Breast epithelium (tissue), 4 donors: ENCODE measurements at regions not wholly inside any gene's neighbourhood (a gene's known extent, or its start where the extent isn't known, plus 50 kb on each side); places are given as distances from the start of the nearest gene placed in this dataset.

ENCODE experiments used
- DNase-seq, 2 donors: peaks; one replicate each; pipeline ENCODE4 v3.0.0-alpha.2; 2019; ENCODE audit warnings: low spot score in 2 of 2
- H3K27ac ChIP-seq, 2 donors: fragments of 200-600 bp; sonication (generic) in 1 of 2; one replicate each; pipeline ENCODE4 v1.5.1; 2016 to 2019; ENCODE audit warnings: mild to moderate bottlenecking in 1 of 2
- H3K27me3 ChIP-seq, 2 donors: fragments of 200-600 bp; sonication (generic) in 1 of 2; one replicate each; pipeline versions ENCODE4 v1.5.1 to v1.6.0; 2017 to 2019; ENCODE audit warnings: control low read depth in 1 of 2, mild to moderate bottlenecking in 1 of 2
- H3K36me3 ChIP-seq: fragments of 200-600 bp; one replicate; pipeline ENCODE4 v1.5.1; 2019
- H3K4me1 ChIP-seq, 2 donors: fragments of 200-600 bp; sonication (generic); one replicate each; pipeline ENCODE4 v1.5.1; 2016 to 2019; ENCODE audit warnings: control low read depth in 1 of 2
- H3K4me3 ChIP-seq, 3 donors: fragments of 200-600 bp; sonication (generic); 1 replicate in 2 of 3; 2 replicates in 1 of 3; pipeline ENCODE4 v1.5.1; 2016 to 2019; ENCODE audit warnings: mild to moderate bottlenecking in 3 of 3, moderate library complexity in 2 of 3
- H3K9me3 ChIP-seq, 2 donors: fragments of 200-600 bp; sonication (generic) in 1 of 2; one replicate each; pipeline ENCODE4 v1.5.1; 2016 to 2019; ENCODE audit warnings: control low read depth in 1 of 2
- POLR2A ChIP-seq: fragments of 450-650 bp; IDR thresholded peaks from one replicate; pipeline ENCODE4 v1.6.1; 2016; ENCODE audit warnings: antibody characterized with exemption, mild to moderate bottlenecking, moderate library complexity
- POLR2AphosphoS5 ChIP-seq, 3 donors: sonication (generic); formaldehyde crosslinking; IDR thresholded peaks; one replicate each; pipeline ENCODE4 v1.6.1; 2017; ENCODE audit warnings: antibody characterized with exemption in 3 of 3
- intact Hi-C: fragments of 100-400 bp; cut with DNase I; formaldehyde crosslinking; loops from one replicate; pipeline ENCODE4 v1.15.1; 2023; ENCODE audit warnings: low total_unique reads
- TF ChIP-seq, protein P1 (sequence below), 3 donors: fragments of 450-650 bp; IDR thresholded peaks; one replicate each; pipeline ENCODE4 v1.5.1; 2016 to 2017; ENCODE audit warnings: antibody characterized with exemption in 3 of 3, mild to moderate bottlenecking in 3 of 3, moderate library complexity in 3 of 3

DNA sequence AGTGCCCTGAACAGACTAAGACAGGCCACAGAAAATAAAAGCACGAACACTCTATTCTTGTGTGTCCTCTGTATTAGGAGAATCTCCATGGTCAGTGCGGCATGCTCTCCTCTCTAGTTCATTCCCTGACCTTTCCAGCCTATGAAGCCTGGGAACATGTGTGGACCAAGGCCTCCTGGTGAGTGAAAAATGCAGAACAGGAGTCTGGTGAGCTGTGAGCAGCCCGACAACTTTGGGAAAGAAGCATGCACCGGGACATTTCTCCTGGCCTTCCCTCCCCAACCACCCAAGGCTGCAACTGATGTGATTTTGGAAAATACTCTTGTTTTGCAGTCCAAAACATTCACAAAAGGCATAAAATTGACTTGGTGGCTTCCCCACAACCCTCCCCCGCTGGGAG lies 878.3 kb upstream of the ID2 start:
- TF ChIP-seq POLR2A (no peak), POLR2AphosphoS5 (IDR thresholded peaks at IDR 0.05) (no peak)
- TF ChIP-seq, protein P1, sequence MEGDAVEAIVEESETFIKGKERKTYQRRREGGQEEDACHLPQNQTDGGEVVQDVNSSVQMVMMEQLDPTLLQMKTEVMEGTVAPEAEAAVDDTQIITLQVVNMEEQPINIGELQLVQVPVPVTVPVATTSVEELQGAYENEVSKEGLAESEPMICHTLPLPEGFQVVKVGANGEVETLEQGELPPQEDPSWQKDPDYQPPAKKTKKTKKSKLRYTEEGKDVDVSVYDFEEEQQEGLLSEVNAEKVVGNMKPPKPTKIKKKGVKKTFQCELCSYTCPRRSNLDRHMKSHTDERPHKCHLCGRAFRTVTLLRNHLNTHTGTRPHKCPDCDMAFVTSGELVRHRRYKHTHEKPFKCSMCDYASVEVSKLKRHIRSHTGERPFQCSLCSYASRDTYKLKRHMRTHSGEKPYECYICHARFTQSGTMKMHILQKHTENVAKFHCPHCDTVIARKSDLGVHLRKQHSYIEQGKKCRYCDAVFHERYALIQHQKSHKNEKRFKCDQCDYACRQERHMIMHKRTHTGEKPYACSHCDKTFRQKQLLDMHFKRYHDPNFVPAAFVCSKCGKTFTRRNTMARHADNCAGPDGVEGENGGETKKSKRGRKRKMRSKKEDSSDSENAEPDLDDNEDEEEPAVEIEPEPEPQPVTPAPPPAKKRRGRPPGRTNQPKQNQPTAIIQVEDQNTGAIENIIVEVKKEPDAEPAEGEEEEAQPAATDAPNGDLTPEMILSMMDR (IDR thresholded peaks at IDR 0.05) = no peak
- no peaks in the 10 kb centered on the region for H3K4me1 ChIP-seq
- no peaks in the 10 kb centered on the region for H3K36me3 ChIP-seq
- DNase-seq = no peak
- peaks cover 6 to 9% of the 10 kb centered on the region in 2 donors for H3K9me3 ChIP-seq
- H3K27ac ChIP-seq = no peak overlapping the region
- no peak overlapping the region for H3K4me3 ChIP-seq
- intact Hi-C loops = no loop called here
- no peaks in the 10 kb centered on the region for H3K27me3 ChIP-seq

DNA sequence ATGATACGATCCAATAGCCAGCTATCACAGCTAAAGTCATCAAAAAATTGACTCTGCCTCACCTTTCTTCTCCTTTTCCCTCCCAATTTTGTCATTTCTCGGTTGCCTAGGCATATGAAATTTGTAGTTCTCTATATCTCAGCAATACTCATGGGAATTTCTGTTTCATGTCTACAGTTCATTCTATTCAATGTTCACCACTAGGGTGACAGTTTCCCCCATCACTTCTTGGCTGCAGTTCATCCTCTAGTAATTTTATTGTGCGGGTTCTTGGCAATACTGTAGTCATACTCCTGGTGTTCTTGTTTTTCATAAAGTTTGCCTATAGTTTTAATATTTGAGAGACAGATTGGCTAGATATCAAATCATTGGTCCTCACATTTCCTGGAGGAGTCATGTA lies 872.2 kb upstream of the ID2 start:
- intact Hi-C loops = no loop called here
- no peaks in the 10 kb centered on the region for H3K4me1 ChIP-seq
- no peak for DNase-seq
- H3K9me3 ChIP-seq = no peaks in the 10 kb centered on the region
- no peak overlapping the region for H3K27ac ChIP-seq
- H3K4me3 ChIP-seq = no peak overlapping the region
- no peaks in the 10 kb centered on the region for H3K36me3 ChIP-seq
- TF ChIP-seq, protein P1 (IDR thresholded peaks at IDR 0.05) = no peak
- H3K27me3 ChIP-seq = no peaks in the 10 kb centered on the region

DNA sequence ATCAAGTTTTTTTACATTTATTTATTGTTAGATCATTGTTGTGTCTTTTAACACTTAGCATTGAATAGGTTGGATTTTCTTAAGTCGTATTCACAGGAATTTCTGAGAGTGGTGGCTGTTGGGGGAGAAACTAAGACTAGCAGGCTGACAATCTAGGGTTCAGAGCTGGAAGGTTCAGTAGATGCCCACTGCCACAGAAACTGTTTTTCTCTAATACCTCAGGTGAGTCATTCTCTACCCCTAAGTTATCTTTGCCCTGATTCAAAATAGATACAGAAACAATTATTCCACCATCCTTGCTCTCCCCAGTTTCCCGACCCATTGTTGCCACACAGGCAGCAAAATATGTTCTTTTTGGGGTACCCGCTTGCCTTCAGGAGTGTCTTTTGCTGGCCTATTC lies 870.8 kb upstream of the ID2 start:
- Histone ChIP-seq H3K4me3 (no peak overlapping the region), H3K27ac (no peak overlapping the region), H3K9me3 (no peaks in the 10 kb centered on the region), H3K4me1 (no peaks in the 10 kb centered on the region), H3K36me3 (no peaks in the 10 kb centered on the region), H3K27me3 (no peaks in the 10 kb centered on the region)
- no peak for DNase-seq
- TF ChIP-seq, protein P1 (IDR thresholded peaks at IDR 0.05) = no peak
- TF ChIP-seq POLR2A (no peak), POLR2AphosphoS5 (IDR thresholded peaks at IDR 0.05) (no peak)
- intact Hi-C loops = no loop called here

DNA sequence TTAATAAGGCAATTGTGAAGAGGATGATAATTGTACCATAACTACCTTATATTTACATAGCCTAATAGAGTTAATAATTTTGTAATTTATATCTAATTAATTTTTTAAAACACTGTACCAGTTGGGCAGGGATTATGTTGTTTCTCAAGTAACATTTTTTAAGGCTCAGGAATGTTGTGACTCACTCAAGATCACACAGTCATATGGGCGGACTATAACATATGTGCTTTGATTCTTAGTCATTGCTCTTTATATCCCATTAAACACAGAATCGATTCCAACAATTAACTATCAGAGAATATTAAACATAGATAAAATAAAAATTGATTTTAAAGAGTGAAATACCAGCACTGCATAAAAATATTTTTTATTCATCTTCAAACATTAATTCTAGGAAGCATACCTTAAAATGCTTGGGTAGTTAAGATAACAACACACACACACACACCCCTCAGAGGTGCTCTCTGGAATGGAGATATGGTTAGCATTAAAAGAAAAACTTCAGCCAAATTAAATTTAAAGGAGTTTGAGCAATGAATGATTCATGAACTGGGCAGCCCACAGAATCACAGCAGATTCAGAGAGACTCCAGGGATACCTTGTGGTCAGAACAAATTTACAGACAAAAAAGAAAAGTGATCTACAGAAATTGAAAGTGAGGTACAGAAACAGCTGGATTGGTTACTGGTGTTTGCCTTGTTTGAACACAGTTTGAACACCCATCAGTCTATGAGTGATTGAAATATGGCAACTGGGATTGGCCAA lies 869.4 kb upstream of the ID2 start:
- DNase-seq = no peak
- Histone ChIP-seq H3K27ac (no peak overlapping the region), H3K36me3 (no peaks in the 10 kb centered on the region), H3K4me3 (no peak overlapping the region), H3K9me3 (no peaks in the 10 kb centered on the region), H3K4me1 (no peaks in the 10 kb centered on the region), H3K27me3 (no peaks in the 10 kb centered on the region)
- intact Hi-C loops = no loop called here
- TF ChIP-seq, protein P1 (IDR thresholded peaks at IDR 0.05) = no peak
- no peak for TF ChIP-seq POLR2AphosphoS5 (IDR thresholded peaks at IDR 0.05)
- no peak for TF ChIP-seq POLR2A

DNA sequence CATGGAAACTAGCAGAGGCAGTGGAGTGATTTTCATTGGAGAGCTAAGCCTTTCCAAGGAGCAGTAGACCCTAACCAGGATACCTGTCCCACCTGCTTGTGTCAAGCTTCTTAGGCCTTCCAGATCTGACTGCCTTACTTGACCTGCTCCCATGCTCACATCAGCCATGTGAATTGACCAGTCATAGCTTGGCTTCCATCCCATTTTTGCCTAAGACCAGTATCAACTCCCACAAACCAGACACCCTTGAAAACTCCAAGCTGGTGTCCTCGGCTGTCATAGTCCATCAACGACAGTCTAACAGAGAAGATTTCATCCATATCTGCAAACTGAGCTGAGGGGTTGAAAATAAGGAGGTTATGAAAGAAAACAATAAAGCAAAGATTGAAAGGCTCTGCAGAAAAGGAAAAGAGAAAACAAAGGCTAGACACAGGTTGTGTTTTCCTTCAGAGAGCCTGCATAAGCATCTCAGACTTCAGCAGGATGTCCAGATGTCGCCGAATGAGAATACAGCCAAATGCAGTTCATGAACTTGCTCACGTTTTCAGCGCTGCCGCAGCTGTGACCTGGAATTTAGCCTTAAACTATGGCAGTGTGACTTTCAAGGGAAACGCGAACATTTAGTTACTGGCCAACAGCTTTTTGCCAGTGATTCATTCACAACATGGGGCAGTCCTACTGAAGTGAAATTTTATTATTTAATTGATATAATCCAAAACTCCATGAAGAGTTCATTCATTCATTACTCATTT lies 868.1 kb upstream of the ID2 start:
- no peaks in the 10 kb centered on the region for H3K36me3 ChIP-seq
- H3K27ac ChIP-seq = no peak overlapping the region
- no peaks in the 10 kb centered on the region for H3K9me3 ChIP-seq
- TF ChIP-seq POLR2A = no peak
- no peak for TF ChIP-seq POLR2AphosphoS5 (IDR thresholded peaks at IDR 0.05)
- TF ChIP-seq, protein P1 (IDR thresholded peaks at IDR 0.05) = no peak
- H3K4me3 ChIP-seq = no peak overlapping the region
- DNase-seq = no peak
- H3K27me3 ChIP-seq = no peaks in the 10 kb centered on the region
- intact Hi-C loops = no loop called here
- H3K4me1 ChIP-seq = no peaks in the 10 kb centered on the region
